ENCODE measurements at regions not wholly inside any gene's neighbourhood (a gene's known extent, or its start where the extent isn't known, plus 50 kb on each side); places are given as distances from the start of the nearest gene placed in this dataset.

GRCh38 chr1:34270181-34270580 is 93.5 kb downstream of the C1orf94 start:
- H3F3A ChIP-seq (replicated peaks; ENCODE audit: low read depth): no peaks in the 10 kb centered on the region
- DNase-seq (ENCODE audit: low spot score) (no peak), ATAC-seq (no peak)
- H3K36me3 ChIP-seq (ENCODE audit: insufficient read depth): no peaks in the 10 kb centered on the region
- Mint-ChIP-seq H3K9me3 (no peaks in the 10 kb centered on the region), H3K27me3 (ENCODE audit: insufficient read depth, low read depth, poor library complexity) (peaks cover 1% of the 10 kb centered on the region), H3K27ac (no peak overlapping the region), H3K36me3 (ENCODE audit: low read depth) (no peaks in the 10 kb centered on the region), H3K4me3 (no peak overlapping the region), H3K4me1 (peaks cover 9% of the 10 kb centered on the region; the same call in 2 of the 3 replicates)
- peaks cover 4% of the 10 kb centered on the region; the same call in 1 of the 2 replicates for H3K4me1 ChIP-seq (ENCODE audit: insufficient read depth)
- H3K4me2 ChIP-seq: no peak overlapping the region
- H3K4me3 ChIP-seq: no peak overlapping the region
- no peak overlapping the region for H2AFZ ChIP-seq
- H3K9me2 ChIP-seq (ENCODE audit: insufficient read depth): peaks cover 3% of the 10 kb centered on the region; the same call in 1 of the 2 replicates
- no peaks in the 10 kb centered on the region for H4K20me1 ChIP-seq (replicated peaks; ENCODE audit: insufficient read depth)
- no peak for TF ChIP-seq NANOG (IDR thresholded peaks at IDR 0.05; ENCODE audit: borderline replicate concordance)
- no peak for TF ChIP-seq EZH2 (IDR thresholded peaks at IDR 0.05; ENCODE audit: low read depth, unreplicated experiment)
- no peak for TF ChIP-seq REST (IDR thresholded peaks at IDR 0.05; ENCODE audit: unreplicated experiment)
- no peak for TF ChIP-seq ZNF114 (CRISPR knock-in tag; IDR thresholded peaks at IDR 0.05)
- TF ChIP-seq, protein P1, sequence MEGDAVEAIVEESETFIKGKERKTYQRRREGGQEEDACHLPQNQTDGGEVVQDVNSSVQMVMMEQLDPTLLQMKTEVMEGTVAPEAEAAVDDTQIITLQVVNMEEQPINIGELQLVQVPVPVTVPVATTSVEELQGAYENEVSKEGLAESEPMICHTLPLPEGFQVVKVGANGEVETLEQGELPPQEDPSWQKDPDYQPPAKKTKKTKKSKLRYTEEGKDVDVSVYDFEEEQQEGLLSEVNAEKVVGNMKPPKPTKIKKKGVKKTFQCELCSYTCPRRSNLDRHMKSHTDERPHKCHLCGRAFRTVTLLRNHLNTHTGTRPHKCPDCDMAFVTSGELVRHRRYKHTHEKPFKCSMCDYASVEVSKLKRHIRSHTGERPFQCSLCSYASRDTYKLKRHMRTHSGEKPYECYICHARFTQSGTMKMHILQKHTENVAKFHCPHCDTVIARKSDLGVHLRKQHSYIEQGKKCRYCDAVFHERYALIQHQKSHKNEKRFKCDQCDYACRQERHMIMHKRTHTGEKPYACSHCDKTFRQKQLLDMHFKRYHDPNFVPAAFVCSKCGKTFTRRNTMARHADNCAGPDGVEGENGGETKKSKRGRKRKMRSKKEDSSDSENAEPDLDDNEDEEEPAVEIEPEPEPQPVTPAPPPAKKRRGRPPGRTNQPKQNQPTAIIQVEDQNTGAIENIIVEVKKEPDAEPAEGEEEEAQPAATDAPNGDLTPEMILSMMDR (conservative IDR thresholded peaks at IDR 0.05; ENCODE audit: low read depth in 2 of 2): no peak
- no peak for TF ChIP-seq STAT1 (IDR thresholded peaks at IDR 0.05; ENCODE audit: unreplicated experiment)
- TF ChIP-seq CREB1 (CRISPR knock-in tag; IDR thresholded peaks at IDR 0.05; ENCODE audit: low read depth): no peak
- TF ChIP-seq ZNF331 (CRISPR knock-in tag; IDR thresholded peaks at IDR 0.05; ENCODE audit: low read depth): no peak
- no peak for TF ChIP-seq JUNB (IDR thresholded peaks at IDR 0.05; ENCODE audit: unreplicated experiment)
- TF ChIP-seq POLR2AphosphoS5 (IDR thresholded peaks at IDR 0.05; ENCODE audit: low read depth): no peak
- TF ChIP-seq EZH2phosphoT487 (IDR thresholded peaks at IDR 0.05; ENCODE audit: unreplicated experiment): no peak
- TF ChIP-seq ETS1 (IDR thresholded peaks at IDR 0.05): no peak
- TF ChIP-seq ZNF462 (CRISPR knock-in tag; IDR thresholded peaks at IDR 0.05): no peak
- no peak overlapping the region for H3K27ac ChIP-seq (ENCODE audit: low read depth)
- H3K79me2 ChIP-seq (replicated peaks; ENCODE audit: insufficient read depth): no peaks in the 10 kb centered on the region
- no peaks in the 10 kb centered on the region for H3K27me3 ChIP-seq (ENCODE audit: insufficient read depth)

All from GM23338 (cell line).